ENCODE measurements at regions not wholly inside any gene's neighbourhood (a gene's known extent, or its start where the extent isn't known, plus 50 kb on each side); places are given as distances from the start of the nearest gene placed in this dataset.

- peaks cover 14% of the 10 kb centered on the region for H3K4me1 Mint-ChIP-seq
- H3K36me3 Mint-ChIP-seq (ENCODE audit: low read depth) = no peaks in the 10 kb centered on the region
- H3K27me3 Mint-ChIP-seq = peaks cover 48% of the 10 kb centered on the region
- H3K9me3 Mint-ChIP-seq = peaks cover 28% of the 10 kb centered on the region
- no peak overlapping the region for H3K27ac Mint-ChIP-seq
- no peak for DNase-seq
- H3K4me3 Mint-ChIP-seq = no peak overlapping the region
- intact Hi-C loops (cut with micrococcal nuclease) = no loop called here
Measured at GRCh38 chr1:229037806-229038405, 233.0 kb upstream of the RAB4A start.

- Mint-ChIP-seq H3K4me3 (no peak overlapping the region), H3K27ac (no peak overlapping the region), H3K27me3 (peaks cover 54% of the 10 kb centered on the region), H3K4me1 (peaks cover 3% of the 10 kb centered on the region), H3K9me3 (peaks cover 28% of the 10 kb centered on the region), H3K36me3 (ENCODE audit: low read depth) (no peaks in the 10 kb centered on the region)
- intact Hi-C loops (cut with micrococcal nuclease) = no loop called here
- DNase-seq = no peak
Measured at GRCh38 chr1:229040630-229041358, 230.1 kb upstream of the RAB4A start.

GRCh38 chr1:229041946-229042345, 229.0 kb upstream of the RAB4A start:
- Mint-ChIP-seq H3K27me3 (peaks cover 55% of the 10 kb centered on the region), H3K4me3 (no peak overlapping the region), H3K4me1 (no peaks in the 10 kb centered on the region), H3K9me3 (peaks cover 23% of the 10 kb centered on the region), H3K36me3 (ENCODE audit: low read depth) (no peaks in the 10 kb centered on the region), H3K27ac (no peak overlapping the region)
- intact Hi-C loops (cut with micrococcal nuclease) = no loop called here
- no peak for DNase-seq

- intact Hi-C loops (cut with micrococcal nuclease) = no loop called here
- DNase-seq = no peak
- Mint-ChIP-seq H3K27me3 (peaks cover 54% of the 10 kb centered on the region), H3K36me3 (ENCODE audit: low read depth) (no peaks in the 10 kb centered on the region), H3K9me3 (peaks cover 23% of the 10 kb centered on the region), H3K4me3 (no peak overlapping the region), H3K4me1 (no peaks in the 10 kb centered on the region), H3K27ac (no peak overlapping the region)
Measured at GRCh38 chr1:229042482-229042881, 228.4 kb upstream of the RAB4A start.

- peaks cover 23% of the 10 kb centered on the region for H3K9me3 Mint-ChIP-seq
- H3K36me3 Mint-ChIP-seq (ENCODE audit: low read depth) = no peaks in the 10 kb centered on the region
- peaks cover 51% of the 10 kb centered on the region for H3K27me3 Mint-ChIP-seq
- no peak overlapping the region for H3K4me3 Mint-ChIP-seq
- intact Hi-C loops (cut with micrococcal nuclease) = no loop called here
- H3K4me1 Mint-ChIP-seq = no peaks in the 10 kb centered on the region
- DNase-seq = no peak
- no peak overlapping the region for H3K27ac Mint-ChIP-seq
Measured at GRCh38 chr1:229043115-229043514, 227.8 kb upstream of the RAB4A start.

GRCh38 chr1:229046251-229046853, 224.6 kb upstream of the RAB4A start:
- Mint-ChIP-seq H3K27ac (no peak overlapping the region), H3K9me3 (peaks cover 11% of the 10 kb centered on the region), H3K27me3 (peaks cover 41% of the 10 kb centered on the region), H3K4me1 (peaks cover under 1% of the 10 kb centered on the region), H3K36me3 (ENCODE audit: low read depth) (no peaks in the 10 kb centered on the region), H3K4me3 (no peak overlapping the region)
- intact Hi-C loops (cut with micrococcal nuclease) = no loop called here
- no peak for DNase-seq

- Mint-ChIP-seq H3K27ac (no peak overlapping the region), H3K36me3 (ENCODE audit: low read depth) (no peaks in the 10 kb centered on the region)
Measured at GRCh38 chr1:229047161-229047839, 223.6 kb upstream of the RAB4A start.

GRCh38 chr1:229047840-229048620, 222.9 kb upstream of the RAB4A start:
- H3K27ac Mint-ChIP-seq = no peak overlapping the region
- no peaks in the 10 kb centered on the region for H3K36me3 Mint-ChIP-seq (ENCODE audit: low read depth)
- intact Hi-C loops (cut with micrococcal nuclease) = no loop called here
- peaks cover 4% of the 10 kb centered on the region for H3K4me1 Mint-ChIP-seq
- H3K9me3 Mint-ChIP-seq = peaks cover 11% of the 10 kb centered on the region
- H3K27me3 Mint-ChIP-seq = peaks cover 38% of the 10 kb centered on the region
- no peak for DNase-seq
- no peak overlapping the region for H3K4me3 Mint-ChIP-seq

More at GRCh38 chr1:229047161-229047839, 223.6 kb upstream of the RAB4A start:
- Mint-ChIP-seq H3K9me3 (peaks cover 11% of the 10 kb centered on the region), H3K27me3 (peaks cover 43% of the 10 kb centered on the region), H3K4me3 (no peak overlapping the region), H3K4me1 (peaks cover 4% of the 10 kb centered on the region)
- intact Hi-C loops (cut with micrococcal nuclease) = no loop called here
- no peak for DNase-seq

- H3K27ac Mint-ChIP-seq = no peak overlapping the region
Measured at GRCh38 chr1:229048896-229049295, 222.0 kb upstream of the RAB4A start.

GRCh38 chr1:229056046-229056445, 214.9 kb upstream of the RAB4A start:
- Mint-ChIP-seq H3K36me3 (ENCODE audit: low read depth) (no peaks in the 10 kb centered on the region), H3K4me1 (peaks cover 20% of the 10 kb centered on the region), H3K27me3 (peaks cover 17% of the 10 kb centered on the region), H3K4me3 (no peak overlapping the region), H3K9me3 (no peaks in the 10 kb centered on the region), H3K27ac (no peak overlapping the region)
- intact Hi-C loops (cut with micrococcal nuclease) = no loop called here
- DNase-seq = no peak

More at GRCh38 chr1:229048896-229049295, 222.0 kb upstream of the RAB4A start:
- Mint-ChIP-seq H3K4me1 (peaks cover 4% of the 10 kb centered on the region), H3K36me3 (ENCODE audit: low read depth) (no peaks in the 10 kb centered on the region), H3K4me3 (no peak overlapping the region), H3K27me3 (peaks cover 38% of the 10 kb centered on the region), H3K9me3 (peaks cover 11% of the 10 kb centered on the region)
- DNase-seq = no peak
- intact Hi-C loops (cut with micrococcal nuclease) = no loop called here

- H3K27me3 Mint-ChIP-seq = peaks cover 12% of the 10 kb centered on the region
- intact Hi-C loops (cut with micrococcal nuclease) = no loop called here
- H3K4me3 Mint-ChIP-seq = no peak overlapping the region
- peaks cover 17% of the 10 kb centered on the region for H3K4me1 Mint-ChIP-seq
- no peak for DNase-seq
- H3K27ac Mint-ChIP-seq = no peak overlapping the region
- H3K9me3 Mint-ChIP-seq = no peaks in the 10 kb centered on the region
- no peaks in the 10 kb centered on the region for H3K36me3 Mint-ChIP-seq (ENCODE audit: low read depth)
Measured at GRCh38 chr1:229058111-229058561, 212.8 kb upstream of the RAB4A start.

- peaks cover 10% of the 10 kb centered on the region for H3K27me3 Mint-ChIP-seq
- no peak overlapping the region for H3K4me3 Mint-ChIP-seq
- no peak overlapping the region for H3K27ac Mint-ChIP-seq
- H3K4me1 Mint-ChIP-seq = peaks cover 17% of the 10 kb centered on the region
- no peaks in the 10 kb centered on the region for H3K9me3 Mint-ChIP-seq
- intact Hi-C loops (cut with micrococcal nuclease) = no loop called here
- DNase-seq = no peak
- H3K36me3 Mint-ChIP-seq (ENCODE audit: low read depth) = no peaks in the 10 kb centered on the region
Measured at GRCh38 chr1:229058729-229059128, 212.2 kb upstream of the RAB4A start.

Measured in activated CD4-positive, alpha-beta T cell treated with anti-CD3 and anti-CD28 coated beads, Interleukin-2, amount 10 ng/mL, durations not matched to agents 24 days and 14 days (primary cell).